ENCODE measurements at regions not wholly inside any gene's neighbourhood (a gene's known extent, or its start where the extent isn't known, plus 50 kb on each side); places are given as distances from the start of the nearest gene placed in this dataset.

DNA sequence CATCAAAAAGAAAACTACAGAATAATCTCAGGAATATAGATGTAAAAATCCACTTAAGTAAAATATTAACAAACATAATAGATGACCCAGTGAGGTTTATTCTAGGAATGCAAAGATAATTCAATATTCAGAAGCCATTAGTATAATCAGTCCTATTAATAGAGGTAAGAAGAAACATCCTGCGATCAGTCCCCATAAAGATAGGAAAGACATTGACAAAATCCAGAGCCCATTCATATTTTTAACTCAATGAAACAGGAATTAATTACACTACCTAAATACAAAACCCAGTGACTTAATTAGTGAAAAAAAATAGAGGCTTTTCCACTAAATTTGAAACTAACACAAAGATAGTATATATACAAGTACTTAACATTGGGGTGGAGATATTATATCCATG is 321.4 kb upstream of the INTU start:
- Histone ChIP-seq H3K79me2 (ENCODE audit: insufficient read depth, low read length) (no peaks in the 10 kb centered on the region), H3K27me3 (ENCODE audit: control insufficient read depth in 1 of 2, insufficient read depth in 2 of 2, low read length in 2 of 2) (no peaks in the 10 kb centered on the region), H3K4me3 (replicated peaks in 1 of 3; ENCODE audit: insufficient read depth in 1 of 3, low read depth in 2 of 3, low read length in 3 of 3) (no peak overlapping the region), H3K36me3 (replicated peaks in 1 of 2; ENCODE audit: control insufficient read depth in 1 of 2, insufficient read depth in 2 of 2, low read length in 2 of 2) (no peaks in the 10 kb centered on the region), H3K27ac (ENCODE audit: extremely low read length, insufficient read depth, low read length) (no peak overlapping the region), H3K9ac (ENCODE audit: insufficient read depth, low read depth, low read length) (no peak overlapping the region), H4K20me1 (ENCODE audit: insufficient read depth, low read length) (no peaks in the 10 kb centered on the region), H3K4me2 (ENCODE audit: low read depth, low read length) (no peak overlapping the region), H3K4me1 (ENCODE audit: insufficient read depth, low read length) (no peaks in the 10 kb centered on the region), H3K9me3 (ENCODE audit: low read length) (peaks cover 61% of the 10 kb centered on the region), H2AFZ (ENCODE audit: low read length) (no peak overlapping the region)
- ATAC-seq (no peak), DNase-seq (ENCODE audit: low spot score) (no peak), FAIRE-seq (no peak)
- TF ChIP-seq PTBP1 (IDR thresholded peaks at IDR 0.05; ENCODE audit: low read depth, low read length, poor library complexity, severe bottlenecking): no peak
- no peak for TF ChIP-seq NRL (CRISPR knock-in tag; IDR thresholded peaks at IDR 0.05; ENCODE audit: borderline replicate concordance)
- TF ChIP-seq, protein P1, sequence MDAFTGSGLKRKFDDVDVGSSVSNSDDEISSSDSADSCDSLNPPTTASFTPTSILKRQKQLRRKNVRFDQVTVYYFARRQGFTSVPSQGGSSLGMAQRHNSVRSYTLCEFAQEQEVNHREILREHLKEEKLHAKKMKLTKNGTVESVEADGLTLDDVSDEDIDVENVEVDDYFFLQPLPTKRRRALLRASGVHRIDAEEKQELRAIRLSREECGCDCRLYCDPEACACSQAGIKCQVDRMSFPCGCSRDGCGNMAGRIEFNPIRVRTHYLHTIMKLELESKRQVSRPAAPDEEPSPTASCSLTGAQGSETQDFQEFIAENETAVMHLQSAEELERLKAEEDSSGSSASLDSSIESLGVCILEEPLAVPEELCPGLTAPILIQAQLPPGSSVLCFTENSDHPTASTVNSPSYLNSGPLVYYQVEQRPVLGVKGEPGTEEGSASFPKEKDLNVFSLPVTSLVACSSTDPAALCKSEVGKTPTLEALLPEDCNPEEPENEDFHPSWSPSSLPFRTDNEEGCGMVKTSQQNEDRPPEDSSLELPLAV (CRISPR knock-in tag; conservative IDR thresholded peaks at IDR 0.05; ENCODE audit: low read depth): no peak
- TF ChIP-seq, protein P2, sequence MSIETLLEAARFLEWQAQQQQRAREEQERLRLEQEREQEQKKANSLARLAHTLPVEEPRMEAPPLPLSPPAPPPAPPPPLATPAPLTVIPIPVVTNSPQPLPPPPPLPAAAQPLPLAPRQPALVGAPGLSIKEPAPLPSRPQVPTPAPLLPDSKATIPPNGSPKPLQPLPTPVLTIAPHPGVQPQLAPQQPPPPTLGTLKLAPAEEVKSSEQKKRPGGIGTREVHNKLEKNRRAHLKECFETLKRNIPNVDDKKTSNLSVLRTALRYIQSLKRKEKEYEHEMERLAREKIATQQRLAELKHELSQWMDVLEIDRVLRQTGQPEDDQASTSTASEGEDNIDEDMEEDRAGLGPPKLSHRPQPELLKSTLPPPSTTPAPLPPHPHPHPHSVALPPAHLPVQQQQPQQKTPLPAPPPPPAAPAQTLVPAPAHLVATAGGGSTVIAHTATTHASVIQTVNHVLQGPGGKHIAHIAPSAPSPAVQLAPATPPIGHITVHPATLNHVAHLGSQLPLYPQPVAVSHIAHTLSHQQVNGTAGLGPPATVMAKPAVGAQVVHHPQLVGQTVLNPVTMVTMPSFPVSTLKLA (IDR thresholded peaks at IDR 0.05): no peak
- no peak for TF ChIP-seq ZNF292 (CRISPR knock-in tag; IDR thresholded peaks at IDR 0.05; ENCODE audit: borderline replicate concordance, low read depth)
- no peak for TF ChIP-seq ZNF615 (CRISPR knock-in tag; IDR thresholded peaks at IDR 0.05; ENCODE audit: borderline replicate concordance)
- no peak for TF ChIP-seq ELF1 (CRISPR knock-in tag; IDR thresholded peaks at IDR 0.05)
- TF ChIP-seq, protein P3, sequence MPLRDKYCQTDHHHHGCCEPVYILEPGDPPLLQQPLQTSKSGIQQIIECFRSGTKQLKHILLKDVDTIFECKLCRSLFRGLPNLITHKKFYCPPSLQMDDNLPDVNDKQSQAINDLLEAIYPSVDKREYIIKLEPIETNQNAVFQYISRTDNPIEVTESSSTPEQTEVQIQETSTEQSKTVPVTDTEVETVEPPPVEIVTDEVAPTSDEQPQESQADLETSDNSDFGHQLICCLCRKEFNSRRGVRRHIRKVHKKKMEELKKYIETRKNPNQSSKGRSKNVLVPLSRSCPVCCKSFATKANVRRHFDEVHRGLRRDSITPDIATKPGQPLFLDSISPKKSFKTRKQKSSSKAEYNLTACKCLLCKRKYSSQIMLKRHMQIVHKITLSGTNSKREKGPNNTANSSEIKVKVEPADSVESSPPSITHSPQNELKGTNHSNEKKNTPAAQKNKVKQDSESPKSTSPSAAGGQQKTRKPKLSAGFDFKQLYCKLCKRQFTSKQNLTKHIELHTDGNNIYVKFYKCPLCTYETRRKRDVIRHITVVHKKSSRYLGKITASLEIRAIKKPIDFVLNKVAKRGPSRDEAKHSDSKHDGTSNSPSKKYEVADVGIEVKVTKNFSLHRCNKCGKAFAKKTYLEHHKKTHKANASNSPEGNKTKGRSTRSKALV (CRISPR knock-in tag; IDR thresholded peaks at IDR 0.05): no peak
- TF ChIP-seq CBX5 (CRISPR knock-in tag; IDR thresholded peaks at IDR 0.05; ENCODE audit: borderline replicate concordance): no peak
- no peak for TF ChIP-seq NPAS2 (CRISPR knock-in tag; IDR thresholded peaks at IDR 0.05; ENCODE audit: borderline replicate concordance)
- no peak for TF ChIP-seq HOXA3 (CRISPR knock-in tag; IDR thresholded peaks at IDR 0.05)
- TF ChIP-seq, protein P4, sequence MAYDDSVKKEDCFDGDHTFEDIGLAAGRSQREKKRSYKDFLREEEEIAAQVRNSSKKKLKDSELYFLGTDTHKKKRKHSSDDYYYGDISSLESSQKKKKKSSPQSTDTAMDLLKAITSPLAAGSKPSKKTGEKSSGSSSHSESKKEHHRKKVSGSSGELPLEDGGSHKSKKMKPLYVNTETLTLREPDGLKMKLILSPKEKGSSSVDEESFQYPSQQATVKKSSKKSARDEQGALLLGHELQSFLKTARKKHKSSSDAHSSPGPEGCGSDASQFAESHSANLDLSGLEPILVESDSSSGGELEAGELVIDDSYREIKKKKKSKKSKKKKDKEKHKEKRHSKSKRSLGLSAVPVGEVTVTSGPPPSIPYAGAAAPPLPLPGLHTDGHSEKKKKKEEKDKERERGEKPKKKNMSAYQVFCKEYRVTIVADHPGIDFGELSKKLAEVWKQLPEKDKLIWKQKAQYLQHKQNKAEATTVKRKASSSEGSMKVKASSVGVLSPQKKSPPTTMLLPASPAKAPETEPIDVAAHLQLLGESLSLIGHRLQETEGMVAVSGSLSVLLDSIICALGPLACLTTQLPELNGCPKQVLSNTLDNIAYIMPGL (CRISPR knock-in tag; IDR thresholded peaks at IDR 0.05; ENCODE audit: borderline replicate concordance in 1 of 2, low read depth in 1 of 2): no peak
- TF ChIP-seq AHR (CRISPR knock-in tag; IDR thresholded peaks at IDR 0.05): no peak
- TF ChIP-seq SIX1 (CRISPR knock-in tag; IDR thresholded peaks at IDR 0.05; ENCODE audit: borderline replicate concordance): no peak
- no peak for TF ChIP-seq MYC (CRISPR knock-in tag; IDR thresholded peaks at IDR 0.05; ENCODE audit: borderline replicate concordance)
- TF ChIP-seq, protein P5, sequence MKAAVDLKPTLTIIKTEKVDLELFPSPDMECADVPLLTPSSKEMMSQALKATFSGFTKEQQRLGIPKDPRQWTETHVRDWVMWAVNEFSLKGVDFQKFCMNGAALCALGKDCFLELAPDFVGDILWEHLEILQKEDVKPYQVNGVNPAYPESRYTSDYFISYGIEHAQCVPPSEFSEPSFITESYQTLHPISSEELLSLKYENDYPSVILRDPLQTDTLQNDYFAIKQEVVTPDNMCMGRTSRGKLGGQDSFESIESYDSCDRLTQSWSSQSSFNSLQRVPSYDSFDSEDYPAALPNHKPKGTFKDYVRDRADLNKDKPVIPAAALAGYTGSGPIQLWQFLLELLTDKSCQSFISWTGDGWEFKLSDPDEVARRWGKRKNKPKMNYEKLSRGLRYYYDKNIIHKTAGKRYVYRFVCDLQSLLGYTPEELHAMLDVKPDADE (CRISPR knock-in tag; IDR thresholded peaks at IDR 0.05): no peak
- ChIA-PET POLR2A (no interaction called here), CTCF (ENCODE audit: low intra/inter-chr PET ratio, low total read pairs) (no interaction called here)
- WGBS (ENCODE audit: low lambda C conversion rate): 50% methylated on average over 1 of the region's 1 CpG
- BruUV-seq (replicated peaks): no TSS peak
- in situ Hi-C loops (cut with HindIII; ENCODE audit: extremely low pct_ligation_motif_present, low pct_unique_long_range_greater_than_20kb): no loop called here
- intact Hi-C loops (cut with micrococcal nuclease; ENCODE audit: unreplicated experiment): no loop called here
